ENCODE measurements at regions not wholly inside any gene's neighbourhood (a gene's known extent, or its start where the extent isn't known, plus 50 kb on each side); places are given as distances from the start of the nearest gene placed in this dataset.
A peak's percentile ranks its signal among the peaks of the same experiment; 100 is the strongest.

- Histone ChIP-seq H3K36me3 (no peaks in the 10 kb centered on the region), H3K4me3 (no peak overlapping the region), H3K9me3 (no peaks in the 10 kb centered on the region), H3K27me3 (no peaks in the 10 kb centered on the region), H3K27ac (no peak overlapping the region), H3K4me1 (peaks cover 9 to 15% (median 10%) of the 10 kb centered on the region in 4 donors)
- TF ChIP-seq CTCF (IDR thresholded peaks at IDR 0.05) (no peak), EP300 (IDR thresholded peaks at IDR 0.05) (no peak), POLR2AphosphoS5 (IDR thresholded peaks at IDR 0.05) (no peak), POLR2A (IDR thresholded peaks at IDR 0.05) (no peak)
- ATAC-seq (ENCODE audit: low FRiP score in 2 of 2) (no peak), DNase-seq (no peak)
- 70 to 87% methylated on average over 4 of the region's 4 CpGs for WGBS, 2 donors
These were observed 53.0 kb upstream of the CA12 start for GRCh38 chr15:63434576-63435186.

GRCh38 chr15:63435204-63435820 is 53.7 kb upstream of the CA12 start:
- 96 to 99% methylated on average over 9 of the region's 9 CpGs for WGBS, 2 donors
- Histone ChIP-seq H3K27me3 (no peaks in the 10 kb centered on the region), H3K4me1 (peaks cover 9 to 15% (median 10%) of the 10 kb centered on the region in 4 donors), H3K9me3 (no peaks in the 10 kb centered on the region), H3K36me3 (no peaks in the 10 kb centered on the region), H3K4me3 (no peak overlapping the region), H3K27ac (no peak overlapping the region)
- no peak for ATAC-seq (ENCODE audit: low FRiP score in 2 of 2)
- TF ChIP-seq EP300 (IDR thresholded peaks at IDR 0.05) (no peak), POLR2AphosphoS5 (IDR thresholded peaks at IDR 0.05) (no peak), CTCF (IDR thresholded peaks at IDR 0.05) (no peak), POLR2A (IDR thresholded peaks at IDR 0.05) (no peak)
- no peak for DNase-seq

- no peaks in the 10 kb centered on the region for H3K9me3 ChIP-seq
- peak overlapping the region in 1 of 4 donors; percentile 48 for H3K27ac ChIP-seq
- no peak for ATAC-seq (ENCODE audit: low FRiP score in 2 of 2)
- no peak for DNase-seq
- 76 to 77% methylated on average over 2 of the region's 2 CpGs for WGBS, 2 donors
- H3K36me3 ChIP-seq = no peaks in the 10 kb centered on the region
- H3K27me3 ChIP-seq = no peaks in the 10 kb centered on the region
- no peak overlapping the region for H3K4me3 ChIP-seq
- no peak for TF ChIP-seq CTCF (IDR thresholded peaks at IDR 0.05)
- TF ChIP-seq EP300 (IDR thresholded peaks at IDR 0.05) = no peak
- no peak for TF ChIP-seq POLR2AphosphoS5 (IDR thresholded peaks at IDR 0.05)
- TF ChIP-seq POLR2A (IDR thresholded peaks at IDR 0.05) = no peak
- peaks cover 9 to 15% (median 10%) of the 10 kb centered on the region in 4 donors for H3K4me1 ChIP-seq
These were observed 54.7 kb upstream of the CA12 start for GRCh38 chr15:63436341-63436740.

GRCh38 chr15:63436872-63437375 is 55.3 kb upstream of the CA12 start:
- 19 to 20% methylated on average over 3 of the region's 3 CpGs for WGBS, 2 donors
- no peaks in the 10 kb centered on the region for H3K36me3 ChIP-seq
- no peak overlapping the region for H3K4me3 ChIP-seq
- peak in 1 of 2 donors; percentile 65 for ATAC-seq (ENCODE audit: low FRiP score in 2 of 2)
- peak in 1 of 2 donors; percentile 81 for DNase-seq
- TF ChIP-seq POLR2AphosphoS5 (IDR thresholded peaks at IDR 0.05) (peak in 1 of 2 donors; percentile 14), CTCF (IDR thresholded peaks at IDR 0.05) (no peak), EP300 (IDR thresholded peaks at IDR 0.05) (no peak)
- H3K27ac ChIP-seq = peak overlapping the region in 1 of 4 donors; percentile 48
- no peaks in the 10 kb centered on the region for H3K27me3 ChIP-seq
- H3K4me1 ChIP-seq = peaks cover 9 to 15% (median 10%) of the 10 kb centered on the region in 4 donors
- H3K9me3 ChIP-seq = no peaks in the 10 kb centered on the region
